NCI-H1417 (cell line): ENCODE measurements at regions not wholly inside any gene's neighbourhood (a gene's known extent, or its start where the extent isn't known, plus 50 kb on each side); places are given as distances from the start of the nearest gene placed in this dataset.
"Not testable (repeated sequence)": the region's sequence is repeated elsewhere in the genome, so short reads cannot be mapped to it uniquely, and the experiment has no call there.

Source experiments
- DNase-seq, 3 experiments: peaks; one replicate each; lab custom pipeline; 2025; lab: John Stamatoyannopoulos, UW

DNA sequence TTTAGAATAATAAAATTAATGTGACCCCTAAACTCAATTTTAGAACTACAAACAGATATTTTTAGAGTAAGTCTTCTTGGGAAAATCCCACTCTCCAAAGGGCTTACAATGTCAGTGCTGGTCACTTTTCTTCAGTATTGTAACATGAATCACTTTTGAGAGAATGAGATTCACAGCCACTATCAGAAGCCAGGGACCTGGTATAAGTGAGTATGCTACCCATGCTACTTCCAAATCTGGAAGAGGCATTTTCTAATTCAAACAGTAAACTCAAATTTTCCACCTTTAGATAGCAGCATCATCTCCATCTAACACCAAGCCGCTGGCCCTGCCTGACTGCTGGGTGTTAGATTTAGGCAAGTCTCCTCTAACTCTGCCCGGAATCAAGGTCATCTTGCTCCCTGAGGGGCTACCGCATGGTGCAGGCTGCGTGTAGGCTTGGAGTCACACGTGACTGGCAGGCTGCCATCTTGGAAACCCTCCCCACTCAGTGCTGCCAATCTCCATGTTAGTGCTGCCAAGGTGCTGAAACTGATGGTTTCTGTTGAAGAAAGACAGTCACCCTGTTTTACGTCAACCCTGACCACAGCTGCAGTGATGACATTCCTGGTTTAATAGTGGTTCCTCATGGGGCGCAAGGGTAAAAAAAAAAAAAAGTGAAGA lies 882.9 kb upstream of the B3GALT2 start:
- no peak for DNase-seq

DNA sequence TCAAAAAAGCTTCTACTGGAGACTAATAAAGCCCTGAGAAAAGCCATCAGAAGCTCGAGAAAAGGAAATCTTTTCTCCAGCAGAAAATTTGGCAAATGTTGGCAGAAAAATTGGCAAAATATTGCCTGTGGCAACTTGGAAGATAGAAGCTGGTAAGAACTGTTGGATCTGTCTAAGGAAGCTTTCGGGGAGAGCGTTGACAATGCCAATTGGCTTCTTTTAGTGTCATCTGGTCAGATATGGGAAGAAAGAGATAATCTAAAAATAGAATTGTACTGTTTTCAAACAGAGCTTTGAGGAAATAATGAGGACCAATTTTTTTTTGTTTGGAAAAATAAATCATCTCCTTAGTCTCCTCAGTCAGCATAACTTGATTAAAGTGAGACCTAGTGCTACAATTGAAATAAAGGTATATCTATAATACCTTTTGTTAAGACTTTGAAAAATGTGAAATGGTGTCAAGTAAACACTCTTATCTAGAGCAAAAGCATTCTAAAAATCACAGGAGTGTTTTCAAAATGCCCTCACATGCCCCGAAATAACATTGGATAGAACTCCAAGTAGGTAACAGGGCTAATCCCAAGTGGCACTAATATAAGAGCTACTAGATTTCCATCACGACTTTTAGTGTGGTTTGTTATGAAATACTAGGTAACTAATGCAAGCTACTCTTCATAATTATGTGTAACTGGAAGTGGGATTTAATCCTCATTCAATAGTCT lies 882.2 kb upstream of the B3GALT2 start:
- DNase-seq, result no peak

- DNase-seq, result no peak
Observed at GRCh38 chr1:194067772-194068171, 881.4 kb upstream of the B3GALT2 start.

DNA sequence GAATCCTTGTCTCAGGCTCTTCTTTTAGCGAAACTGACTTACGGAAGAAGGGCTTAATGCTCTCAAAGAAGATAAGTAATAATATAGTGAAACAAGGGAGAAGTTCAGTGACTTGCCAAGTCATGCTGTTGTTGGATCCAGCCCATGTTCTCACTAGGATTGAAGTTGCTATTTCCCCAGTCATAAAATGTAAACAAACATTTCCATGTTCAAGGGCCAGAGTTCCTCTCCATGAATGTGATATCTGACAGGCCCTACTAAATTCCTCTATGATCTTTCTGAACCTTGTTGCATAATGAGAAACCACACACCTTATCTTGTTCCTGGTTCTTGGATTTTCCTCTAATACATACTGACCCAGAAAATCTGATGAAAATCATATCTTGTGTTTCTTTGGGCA lies 876.5 kb upstream of the B3GALT2 start:
- no peak for DNase-seq

GRCh38 chr1:194062526-194062925 lies 876.1 kb upstream of the B3GALT2 start:
- DNase-seq, result no peak

GRCh38 chr1:194060481-194060880 lies 874.1 kb upstream of the B3GALT2 start:
- no peak for DNase-seq

- DNase-seq, result not testable (repeated sequence)
Observed at GRCh38 chr1:194058268-194058667, 871.9 kb upstream of the B3GALT2 start.

DNA sequence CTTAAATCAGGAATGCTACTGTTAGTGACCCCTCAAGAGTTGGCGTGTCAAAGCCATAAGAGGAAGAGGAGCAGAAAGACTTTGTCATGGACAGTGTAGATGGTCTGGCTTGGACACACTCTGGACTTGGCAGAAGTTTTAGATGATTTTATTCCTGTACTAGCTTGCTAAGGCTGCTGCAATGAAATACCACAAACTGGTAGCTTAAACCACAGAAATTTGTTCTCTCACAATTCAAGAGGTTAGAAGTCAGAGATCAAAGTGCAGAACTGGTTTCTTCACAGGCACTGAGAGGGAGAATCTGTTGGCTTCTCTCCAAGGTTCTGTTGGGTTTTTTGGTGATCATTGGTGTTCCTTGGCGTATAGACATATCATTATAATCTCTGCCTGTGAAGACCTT lies 869.8 kb upstream of the B3GALT2 start:
- no peak for DNase-seq

GRCh38 chr1:194055536-194055935 lies 869.1 kb upstream of the B3GALT2 start:
- no peak for DNase-seq

DNA sequence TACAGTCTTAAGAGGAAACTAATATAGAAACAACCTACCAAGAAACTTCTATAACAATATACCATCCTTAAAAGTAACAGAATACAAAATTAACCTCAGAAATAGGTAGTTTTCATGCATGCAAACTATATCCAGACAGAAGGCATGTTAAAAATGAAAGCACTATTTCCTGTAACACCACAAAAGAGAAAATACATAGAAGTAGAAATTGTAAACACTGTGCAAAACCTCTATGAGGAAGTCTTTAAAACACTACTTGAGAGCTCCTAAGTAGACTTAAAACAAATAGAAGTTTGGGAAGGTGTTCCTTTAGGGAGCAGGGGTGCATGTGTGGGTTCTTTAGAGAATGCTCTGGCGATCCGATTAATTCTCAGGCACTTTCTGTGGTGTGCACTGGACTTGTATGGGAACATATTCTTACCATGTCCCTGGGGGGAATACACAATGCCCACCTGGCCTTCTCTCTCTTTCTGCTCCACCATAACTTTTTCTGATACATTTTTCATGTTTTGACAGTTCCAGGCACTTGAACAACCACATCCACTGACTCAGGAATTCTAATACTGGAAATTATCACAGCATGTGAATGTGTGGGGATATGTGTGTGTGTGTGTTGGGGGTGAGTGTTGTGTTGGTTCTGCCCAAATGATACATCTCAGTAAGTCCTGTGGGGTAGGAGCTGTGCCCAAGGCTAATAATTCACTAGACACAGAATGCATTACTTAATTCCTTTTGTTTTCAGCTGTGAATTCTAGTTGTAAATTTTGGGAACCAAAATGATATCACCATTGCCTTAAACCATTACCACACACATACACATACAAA lies 866.3 kb upstream of the B3GALT2 start:
- DNase-seq, result no peak

DNA sequence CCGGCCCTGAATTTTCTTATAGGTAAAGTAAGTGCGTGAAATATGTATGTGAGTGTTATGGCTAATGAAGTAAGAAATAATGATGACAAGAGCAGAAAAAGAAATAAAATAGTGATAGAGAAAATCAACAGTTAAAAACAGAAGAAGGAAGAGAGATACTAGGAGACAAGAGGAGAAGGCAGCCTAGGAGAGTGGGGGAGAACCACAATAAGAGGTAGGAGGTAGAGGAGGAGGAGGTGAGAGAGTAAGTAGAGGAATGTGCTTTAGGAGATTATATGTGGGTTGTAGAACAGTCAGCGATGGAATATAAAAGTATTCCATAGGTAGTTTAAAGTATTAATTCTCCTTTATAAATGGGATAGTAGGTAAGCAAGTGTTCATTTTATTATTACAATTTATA lies 861.5 kb upstream of the B3GALT2 start:
- no peak for DNase-seq

DNA sequence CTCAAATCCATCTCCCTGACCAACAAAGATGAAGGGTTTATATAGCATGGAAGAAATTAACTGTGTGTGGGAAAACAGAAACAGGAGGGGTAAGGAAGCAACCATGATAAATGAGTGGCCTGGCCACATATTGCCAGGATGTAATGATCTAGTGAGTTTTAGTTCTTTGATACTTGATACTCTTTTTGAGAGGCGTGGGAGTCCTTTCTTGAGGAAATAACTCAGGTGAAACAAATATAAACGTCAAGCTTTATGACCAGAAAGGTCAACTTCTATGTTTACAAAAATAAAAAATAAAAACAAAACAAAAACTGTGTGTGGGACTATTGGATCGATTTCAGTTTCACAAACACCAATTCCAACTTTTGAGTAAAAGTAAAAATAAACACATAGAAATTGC lies 860.8 kb upstream of the B3GALT2 start:
- no peak for DNase-seq

DNA sequence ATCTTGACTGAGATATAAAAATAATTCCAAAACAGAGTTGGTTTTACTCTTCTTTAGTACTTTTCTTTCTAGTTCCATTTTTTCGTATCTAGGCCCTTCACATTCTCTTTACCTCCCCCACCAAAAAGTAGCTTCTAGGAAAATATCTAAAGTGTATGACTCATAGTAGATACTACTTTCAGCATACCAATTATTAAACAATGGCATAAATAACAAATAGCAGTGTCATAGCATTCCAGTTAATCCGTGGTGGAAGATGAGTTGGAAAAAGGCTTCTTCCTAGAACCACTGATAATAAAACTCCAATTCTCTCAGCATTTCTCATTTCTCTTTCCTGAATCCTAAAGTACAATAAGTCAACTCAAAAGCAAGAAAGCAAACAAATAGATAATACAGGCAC lies 859.0 kb upstream of the B3GALT2 start:
- no peak for DNase-seq

GRCh38 chr1:194044892-194045291 lies 858.5 kb upstream of the B3GALT2 start:
- no peak for DNase-seq

- no peak for DNase-seq
Observed at GRCh38 chr1:194043984-194044755, 857.8 kb upstream of the B3GALT2 start.

GRCh38 chr1:194042736-194043135 lies 856.3 kb upstream of the B3GALT2 start:
- DNase-seq, result no peak

DNA sequence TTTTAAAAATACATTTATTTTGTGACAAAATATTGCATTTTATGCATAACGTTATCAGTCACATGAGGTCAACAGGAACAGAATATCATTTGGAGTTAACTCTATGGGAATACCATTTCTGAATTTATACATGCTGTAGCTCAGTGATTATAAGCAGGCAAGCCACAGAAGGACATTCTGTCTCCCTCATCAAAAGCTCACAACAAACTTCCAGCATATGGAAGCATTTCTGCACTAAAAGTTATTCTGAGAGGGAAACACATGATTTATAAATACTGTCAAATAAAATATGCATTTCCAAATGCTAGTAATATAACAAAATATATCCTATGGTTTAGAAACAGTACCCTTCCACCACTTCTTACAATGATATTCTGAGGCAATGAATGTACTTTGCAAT lies 854.1 kb upstream of the B3GALT2 start:
- DNase-seq, result no peak

GRCh38 chr1:194039578-194039977 lies 853.2 kb upstream of the B3GALT2 start:
- no peak for DNase-seq

GRCh38 chr1:194033646-194034045 lies 847.2 kb upstream of the B3GALT2 start:
- no peak for DNase-seq

DNA sequence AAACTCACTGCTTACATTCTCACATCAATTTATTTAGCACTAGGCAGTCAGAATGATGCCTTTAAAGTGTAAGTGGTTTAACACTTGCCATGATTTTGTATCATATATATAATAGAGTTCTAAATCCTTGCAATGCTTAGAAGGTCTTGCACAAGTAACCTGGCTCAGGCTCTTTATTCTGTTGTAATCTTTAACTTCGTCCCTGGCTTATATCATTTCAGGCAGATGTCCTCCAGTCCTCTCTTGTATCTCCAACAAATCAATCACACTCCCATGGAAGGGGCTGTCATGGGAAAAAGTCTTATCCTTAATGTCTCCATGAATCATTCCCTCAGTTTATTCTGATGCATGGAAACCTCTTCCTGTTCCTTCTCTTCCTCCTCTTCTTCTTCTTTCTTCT lies 841.6 kb upstream of the B3GALT2 start:
- no peak for DNase-seq

- no peak for DNase-seq
Observed at GRCh38 chr1:194026422-194026821, 840.0 kb upstream of the B3GALT2 start.

- no peak for DNase-seq
Observed at GRCh38 chr1:194024659-194025058, 838.2 kb upstream of the B3GALT2 start.
